ENCODE measurements at regions not wholly inside any gene's neighbourhood (a gene's known extent, or its start where the extent isn't known, plus 50 kb on each side); places are given as distances from the start of the nearest gene placed in this dataset.

- in situ Hi-C loops (cut with HindIII; ENCODE audit: low pct_unique_long_range_greater_than_20kb, low sequenced_read_pairs) (no loop called here), intact Hi-C loops (cut with micrococcal nuclease; ENCODE audit: unreplicated experiment) (no loop called here)
- Histone ChIP-seq H3K27ac (ENCODE audit: low read length) (no peak overlapping the region), H3K36me3 (ENCODE audit: control insufficient read depth, insufficient read depth, low read length) (no peaks in the 10 kb centered on the region), H3K27me3 (ENCODE audit: control insufficient read depth, insufficient read depth, low read length) (no peaks in the 10 kb centered on the region), H3K9me3 (ENCODE audit: control insufficient read depth, insufficient read depth, low read depth, low read length) (no peaks in the 10 kb centered on the region), H3K4me3 (ENCODE audit: low read depth in 2 of 2, low read length in 2 of 2) (no peak overlapping the region), H3K4me1 (ENCODE audit: control insufficient read depth, insufficient read depth, low read length) (no peaks in the 10 kb centered on the region)
- CTCF ChIA-PET = no interaction called here
- DNase-seq (ENCODE audit: low read depth, low spot score) (no peak), ATAC-seq (no peak)
- POLR2A ChIA-PET = no interaction called here
- BruUV-seq (replicated peaks) = no TSS peak
- TF ChIP-seq CTCF (IDR thresholded peaks at IDR 0.05) (no peak), SIN3A (IDR thresholded peaks at IDR 0.05; ENCODE audit: borderline replicate concordance, insufficient read depth, low read depth, low read length) (no peak), TCF7L2 (IDR thresholded peaks at IDR 0.05; ENCODE audit: low read depth, low read length) (no peak), POLR2AphosphoS5 (IDR thresholded peaks at IDR 0.05; ENCODE audit: low read depth, low read length) (no peak), REST (IDR thresholded peaks at IDR 0.05; ENCODE audit: insufficient read depth in 1 of 2, low read depth in 2 of 2, low read length in 1 of 2) (no peak)
These were observed 488.5 kb downstream of the SOX6 start for GRCh38 chr11:15867871-15868270.

- ATAC-seq (no peak), DNase-seq (ENCODE audit: low read depth, low spot score) (no peak)
- intact Hi-C loops (cut with micrococcal nuclease; ENCODE audit: unreplicated experiment) (no loop called here), in situ Hi-C loops (cut with HindIII; ENCODE audit: low pct_unique_long_range_greater_than_20kb, low sequenced_read_pairs) (no loop called here)
- no peak overlapping the region for H3K4me3 ChIP-seq (ENCODE audit: low read depth in 2 of 2, low read length in 2 of 2)
- H3K9me3 ChIP-seq (ENCODE audit: control insufficient read depth, insufficient read depth, low read depth, low read length) = no peaks in the 10 kb centered on the region
- ChIA-PET POLR2A (no interaction called here), CTCF (no interaction called here)
- no TSS peak for BruUV-seq (replicated peaks)
- no peaks in the 10 kb centered on the region for H3K36me3 ChIP-seq (ENCODE audit: control insufficient read depth, insufficient read depth, low read length)
- H3K4me1 ChIP-seq (ENCODE audit: control insufficient read depth, insufficient read depth, low read length) = no peaks in the 10 kb centered on the region
- H3K27me3 ChIP-seq (ENCODE audit: control insufficient read depth, insufficient read depth, low read length) = no peaks in the 10 kb centered on the region
- no peak overlapping the region for H3K27ac ChIP-seq (ENCODE audit: low read length)
- TF ChIP-seq POLR2AphosphoS5 (IDR thresholded peaks at IDR 0.05; ENCODE audit: low read depth, low read length) = no peak
- TF ChIP-seq CTCF (IDR thresholded peaks at IDR 0.05) = no peak
- TF ChIP-seq REST (IDR thresholded peaks at IDR 0.05; ENCODE audit: insufficient read depth in 1 of 2, low read depth in 2 of 2, low read length in 1 of 2) = no peak
- TF ChIP-seq SIN3A (IDR thresholded peaks at IDR 0.05; ENCODE audit: borderline replicate concordance, insufficient read depth, low read depth, low read length) = no peak
- TF ChIP-seq TCF7L2 (IDR thresholded peaks at IDR 0.05; ENCODE audit: low read depth, low read length) = no peak
These were observed 485.4 kb downstream of the SOX6 start for GRCh38 chr11:15870911-15871310.

All from Panc1 (cell line).